Sigmoid colon (tissue), 4 donors: ENCODE measurements at regions not wholly inside any gene's neighbourhood (a gene's known extent, or its start where the extent isn't known, plus 50 kb on each side); places are given as distances from the start of the nearest gene placed in this dataset.

Source experiments
- CTCF ChIP-seq, 4 experiments: fragments of 450-650 bp in 3 of 4; fragments of 200-600 bp in 1 of 4; IDR thresholded peaks; one replicate each; pipeline ENCODE4 v1.5.1; 2016 to 2019; ENCODE audit warnings: antibody characterized with exemption in 4 of 4, mild to moderate bottlenecking in 3 of 4, moderate library complexity in 2 of 4
- POLR2AphosphoS5 ChIP-seq, 4 donors: sonication (generic); formaldehyde crosslinking; IDR thresholded peaks; one replicate each; pipeline ENCODE4 v1.6.1; 2017; ENCODE audit warnings: antibody characterized with exemption in 4 of 4

GRCh38 chr15:81811736-81812135, 234.1 kb downstream of the MEX3B start:
- TF ChIP-seq CTCF (IDR thresholded peaks at IDR 0.05), result no peak
- no peak for TF ChIP-seq POLR2AphosphoS5 (IDR thresholded peaks at IDR 0.05)
